RKO (cell line): ENCODE measurements at regions not wholly inside any gene's neighbourhood (a gene's known extent, or its start where the extent isn't known, plus 50 kb on each side); places are given as distances from the start of the nearest gene placed in this dataset.

Source experiments
- DNase-seq: peaks from one replicate; pipeline ENCODE4 v3.0.0-alpha.2; 2016; ENCODE audit warnings: low spot score

DNA sequence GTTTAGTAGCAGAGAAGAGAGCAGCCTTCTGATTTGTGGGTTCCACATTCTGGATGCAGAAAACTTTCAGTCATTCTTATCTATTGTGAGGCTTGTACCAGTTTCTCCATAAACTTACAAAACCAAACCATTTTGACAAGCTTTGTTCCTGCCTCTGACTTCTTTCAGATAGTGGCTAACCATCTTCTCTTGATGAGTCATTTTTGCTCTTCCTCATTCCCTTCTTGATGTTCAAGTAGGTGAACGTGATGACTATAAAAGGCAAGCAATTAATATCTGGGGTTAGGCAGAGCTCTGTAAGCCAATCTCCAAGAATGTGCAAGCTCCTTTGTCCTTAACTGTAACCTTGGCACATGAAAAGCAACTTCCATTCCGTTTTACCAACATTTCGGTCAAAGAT, 2083.1 kb upstream of the PIK3C3 start:
- no peak for DNase-seq

DNA sequence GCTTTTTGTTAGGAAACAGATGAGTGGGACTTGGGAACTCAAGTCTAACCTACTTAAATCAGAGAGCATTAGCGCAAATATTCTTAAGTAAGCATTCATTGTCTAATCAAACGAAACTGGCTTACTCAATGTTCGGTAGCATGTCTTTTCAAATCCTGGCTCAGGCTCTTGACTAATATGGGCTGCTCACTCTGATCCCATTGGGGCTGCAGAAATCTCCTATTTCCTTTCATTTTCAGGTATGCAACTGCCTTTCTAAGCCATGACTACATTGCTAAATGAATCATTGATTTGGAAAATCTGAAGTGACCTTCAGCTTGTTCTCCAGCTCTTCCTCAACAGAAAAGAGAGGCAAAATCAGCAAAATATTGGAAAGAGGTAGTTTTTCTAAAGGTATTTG, 2084.4 kb upstream of the PIK3C3 start:
- no peak for DNase-seq

DNA sequence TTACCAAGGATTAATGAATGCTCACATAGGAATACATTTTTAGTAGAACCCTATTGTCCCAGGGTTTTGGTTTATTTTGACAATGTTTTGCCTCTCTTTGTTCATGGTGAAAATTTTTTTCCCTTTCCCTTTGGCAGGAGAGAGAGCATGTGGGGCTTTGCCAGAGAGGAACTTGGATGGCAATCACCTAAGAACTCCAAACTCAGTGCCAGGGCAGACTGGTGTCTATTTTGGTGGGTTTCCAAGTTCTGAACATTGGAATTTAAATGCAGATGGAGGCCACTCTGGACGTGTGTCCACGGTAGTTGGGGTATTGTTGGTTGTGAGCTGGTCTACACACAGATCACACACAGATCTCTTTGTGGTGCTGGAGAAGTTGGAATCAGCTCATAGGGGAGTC, 2091.1 kb upstream of the PIK3C3 start:
- DNase-seq = no peak

DNA sequence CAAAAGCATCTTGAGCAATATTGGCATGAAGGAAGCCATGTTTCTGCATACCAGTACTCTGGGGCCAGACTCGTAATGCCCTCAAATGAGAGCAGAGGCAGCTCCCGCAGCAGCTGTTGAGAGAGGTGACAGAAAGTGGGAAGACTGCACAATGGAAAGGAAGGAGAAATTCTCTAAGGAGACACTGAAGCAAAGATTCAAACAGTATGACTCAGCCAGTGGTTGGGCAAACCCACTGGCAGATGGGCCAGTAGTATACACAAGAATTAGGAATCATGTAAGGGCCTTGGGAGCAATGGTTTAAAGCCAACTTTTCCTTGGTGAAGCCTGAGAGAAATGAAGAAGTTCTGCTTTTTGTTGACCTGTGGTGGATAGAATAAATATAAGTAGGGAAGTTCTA, 2092.7 kb upstream of the PIK3C3 start:
- DNase-seq = no peak

DNA sequence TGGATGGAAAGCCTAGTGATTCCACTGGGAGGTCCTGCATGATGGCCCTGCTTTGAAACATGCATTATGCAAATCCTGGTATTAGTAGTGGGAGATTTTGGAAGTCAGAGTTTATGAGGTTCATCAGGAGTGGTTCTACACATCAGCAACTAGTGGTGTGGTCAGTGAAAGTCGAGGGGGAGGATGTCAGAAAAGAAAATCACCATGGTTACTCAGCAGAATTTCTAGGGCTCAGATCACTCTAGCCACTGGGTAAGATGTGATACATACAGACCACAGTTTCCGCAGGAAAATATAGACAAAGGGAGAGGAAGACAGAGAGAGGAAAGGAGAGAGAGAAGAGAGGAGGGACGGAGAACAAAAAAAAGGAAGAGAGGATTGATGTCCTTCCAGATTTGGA, 2100.7 kb upstream of the PIK3C3 start:
- DNase-seq = no peak

DNA sequence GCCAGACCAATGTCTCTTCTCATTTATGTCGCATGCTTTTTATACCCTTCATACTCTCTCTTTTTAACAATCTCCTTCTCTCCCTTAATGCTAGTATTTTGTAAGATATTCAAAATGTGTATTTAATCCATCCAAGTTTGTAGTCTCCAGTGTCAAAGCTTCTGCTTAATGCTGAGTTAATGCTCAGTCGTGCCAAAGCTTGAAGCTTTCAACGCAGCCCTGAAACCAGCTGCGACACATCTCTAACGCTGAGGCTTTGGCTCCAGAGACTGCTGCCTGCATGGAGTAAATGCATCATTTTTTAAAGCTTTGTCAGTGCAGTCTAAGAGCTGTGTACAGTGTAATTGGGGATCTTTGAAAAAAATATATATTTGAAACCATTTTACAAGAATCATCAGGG, 2108.8 kb upstream of the PIK3C3 start:
- no peak for DNase-seq

DNA sequence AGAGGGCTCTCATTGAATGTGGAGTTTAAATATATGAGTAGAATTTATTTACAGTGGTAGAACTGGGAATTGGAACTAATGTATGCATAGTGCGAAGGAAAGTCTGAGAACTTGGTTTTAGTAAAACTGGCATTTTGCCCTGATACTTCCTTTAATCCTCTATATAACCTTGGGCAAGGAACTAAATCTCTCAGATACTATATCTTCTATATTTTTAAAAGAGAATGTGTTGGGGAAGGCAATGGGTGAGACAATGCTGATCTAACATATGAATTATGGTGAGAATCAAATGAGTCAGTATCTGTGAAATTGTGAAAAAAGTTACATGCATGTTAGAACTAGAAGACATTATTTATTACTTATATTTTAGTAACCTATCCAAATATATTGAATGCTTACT, 2109.4 kb upstream of the PIK3C3 start:
- DNase-seq = no peak

DNA sequence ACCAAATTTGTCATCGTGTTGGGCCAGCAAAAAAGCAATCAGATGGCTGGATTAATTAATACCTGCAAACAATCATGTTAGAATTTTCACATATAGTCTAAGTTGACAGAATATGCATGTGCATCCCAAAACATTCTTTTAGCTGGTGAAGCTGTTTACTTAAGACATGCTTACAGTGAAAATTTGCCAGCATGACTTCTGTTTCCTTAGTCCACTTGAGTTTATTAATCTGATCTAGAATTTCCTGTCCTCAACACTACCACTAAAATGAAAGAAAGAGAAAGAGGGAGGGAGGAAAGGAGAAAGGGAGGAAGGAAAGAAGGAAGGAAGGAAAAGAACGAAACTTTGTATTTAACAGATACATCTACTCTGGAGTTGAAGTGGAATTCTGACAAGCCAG, 2109.9 kb upstream of the PIK3C3 start:
- no peak for DNase-seq

DNA sequence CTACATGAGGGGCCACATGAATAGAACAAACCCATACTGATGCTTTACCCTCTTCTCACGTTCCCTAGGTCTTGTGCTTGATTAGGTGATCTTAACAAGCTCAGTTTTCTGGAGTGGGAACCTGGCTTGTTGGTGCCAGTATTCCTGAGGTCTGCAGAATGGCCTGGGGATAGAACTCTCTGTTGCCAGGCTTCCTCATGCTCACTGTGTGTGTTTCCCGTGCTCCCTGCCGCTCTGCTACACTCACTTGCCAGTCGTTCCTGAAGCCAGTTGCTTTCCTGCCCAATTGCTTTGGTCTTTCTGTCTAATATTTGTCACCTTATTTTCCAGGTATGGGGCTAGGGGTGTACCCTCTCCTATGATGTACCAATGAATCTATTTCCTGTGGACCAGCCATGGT, 2111.5 kb upstream of the PIK3C3 start:
- no peak for DNase-seq

DNA sequence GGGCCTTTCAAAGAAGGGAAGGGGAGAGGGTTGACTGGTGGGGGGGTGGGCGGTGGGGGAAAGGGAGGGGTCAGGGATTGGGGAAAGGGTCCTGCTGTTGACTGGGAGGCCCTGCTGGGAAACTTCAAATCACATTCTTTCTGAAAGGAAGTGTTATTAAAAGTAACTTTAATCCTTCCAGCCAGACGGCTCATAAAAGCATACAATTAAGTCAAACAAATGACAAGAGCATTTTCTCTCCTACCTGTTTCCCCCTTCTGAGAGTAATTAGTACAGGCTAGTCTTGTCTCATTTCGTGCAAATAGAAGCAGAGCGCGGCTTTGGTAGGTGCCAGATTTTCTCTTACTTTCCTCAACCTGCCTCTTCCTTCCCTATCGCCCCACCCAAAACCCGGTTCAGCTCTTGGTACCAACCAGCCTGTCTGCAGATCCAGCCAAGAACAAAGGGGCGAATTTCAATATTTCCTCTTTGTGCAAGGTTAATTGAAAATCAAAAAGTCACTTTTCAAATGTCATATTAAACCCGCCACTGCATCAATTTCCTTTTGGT, 2112.6 kb upstream of the PIK3C3 start:
- no peak for DNase-seq

DNA sequence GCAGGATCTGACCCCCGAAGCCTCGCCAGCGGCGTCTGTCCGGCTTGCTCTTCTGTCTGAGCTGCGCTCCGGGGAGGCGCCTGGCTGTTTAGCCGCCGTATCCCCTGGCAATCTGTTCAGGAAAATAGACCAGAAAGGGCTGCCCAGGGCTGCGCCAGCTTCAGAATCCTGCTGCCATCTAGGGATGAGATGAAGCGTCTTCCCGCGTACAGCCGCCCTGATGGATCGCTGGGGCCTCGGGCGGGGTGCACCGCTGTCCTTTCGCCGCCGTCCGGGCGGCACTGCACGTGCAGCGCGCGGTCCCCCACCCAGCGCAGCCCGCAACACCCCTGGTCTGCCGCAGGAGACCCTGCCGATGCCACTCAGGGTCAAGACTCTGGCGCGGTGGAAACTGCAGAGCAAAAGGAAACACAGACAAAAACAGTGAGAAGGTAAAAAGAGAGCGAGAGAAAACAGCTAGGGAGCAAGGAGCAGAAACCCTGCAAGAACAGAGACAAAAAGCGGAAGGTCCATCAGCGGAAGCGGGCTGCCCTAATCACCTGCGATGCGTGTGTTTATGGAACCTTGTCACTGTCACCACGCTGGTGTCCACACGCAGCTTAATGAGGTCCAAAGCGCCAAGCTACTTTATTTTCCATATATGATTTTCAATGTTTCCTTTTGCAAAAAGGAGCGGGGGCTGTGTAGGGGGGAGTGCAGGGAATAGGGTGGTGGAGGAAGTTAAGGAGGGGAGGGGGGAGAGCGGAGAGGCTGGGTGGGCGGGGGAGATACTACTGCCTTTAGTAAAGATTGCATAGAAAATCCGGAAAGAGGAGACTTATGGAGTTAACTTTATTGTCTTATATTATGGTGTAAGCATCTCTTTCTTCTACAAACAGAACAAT, 2113.3 kb upstream of the PIK3C3 start:
- DNase-seq = no peak

DNA sequence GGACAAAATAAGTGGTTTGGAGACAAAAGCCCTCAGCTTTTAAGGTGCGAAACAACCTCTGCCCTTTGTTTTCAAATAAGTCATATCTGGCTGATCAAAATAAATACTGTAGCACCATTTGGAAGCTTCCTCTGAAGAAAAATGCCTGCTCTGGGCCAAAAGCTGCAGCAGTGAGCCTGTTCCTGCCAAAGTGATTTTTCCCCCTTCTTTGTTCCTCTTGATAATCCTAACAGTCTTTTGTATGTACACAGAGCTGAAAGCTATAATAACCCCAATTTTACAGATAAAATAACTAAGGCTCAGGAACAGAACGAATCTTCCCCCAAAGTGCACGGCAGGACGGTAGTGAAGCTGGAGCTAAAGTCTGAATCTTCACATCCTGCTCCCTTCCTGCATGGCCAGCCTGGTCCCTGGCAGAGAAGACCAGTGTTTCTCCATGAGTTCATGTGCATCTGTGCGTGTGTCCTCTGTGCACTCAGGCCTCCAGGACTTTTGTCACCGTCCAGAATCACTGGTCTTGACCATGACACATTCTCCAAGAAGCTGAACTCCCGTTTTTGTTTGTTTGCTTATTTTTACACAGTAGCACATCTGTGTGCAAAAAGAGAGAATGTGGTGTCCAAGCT, 2114.1 kb upstream of the PIK3C3 start:
- no peak for DNase-seq

DNA sequence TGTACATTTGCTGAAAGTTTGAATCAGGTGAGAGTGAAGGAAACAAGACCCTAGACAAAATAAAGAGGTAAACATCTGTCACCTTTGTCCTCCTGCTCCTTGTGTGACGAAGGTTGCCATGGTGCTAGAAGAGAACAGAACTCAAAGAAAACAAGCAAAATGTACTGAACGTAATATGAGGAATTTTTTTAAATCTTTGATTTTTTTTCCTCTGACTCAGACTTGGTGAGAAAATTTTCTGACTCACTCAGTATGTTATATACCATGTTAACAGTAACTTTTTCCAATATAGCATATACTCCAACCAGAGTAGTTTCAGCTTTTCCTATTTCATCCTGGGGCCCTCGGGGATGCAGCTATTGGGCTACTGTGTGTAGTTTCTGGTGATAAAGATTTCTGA, 2114.6 kb upstream of the PIK3C3 start:
- DNase-seq = peak; percentile 10

DNA sequence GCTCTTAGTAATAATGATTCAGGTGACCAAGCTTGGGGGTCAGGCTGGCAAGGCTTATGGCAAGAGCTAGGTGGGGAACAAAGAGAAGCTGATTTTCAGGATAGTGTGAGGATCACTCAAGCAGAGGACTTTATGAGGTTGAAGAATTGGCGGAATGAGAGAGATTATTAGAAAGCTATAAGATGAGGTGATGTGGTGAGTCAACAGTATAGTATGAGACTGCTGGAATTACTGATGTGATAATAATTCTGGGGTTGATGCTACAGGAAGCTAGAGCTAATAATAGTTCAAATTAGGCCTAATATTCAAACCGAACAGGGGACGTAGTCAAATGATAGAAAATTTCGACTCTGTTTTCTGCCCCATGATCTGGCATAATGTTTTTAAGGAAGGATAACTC, 2115.3 kb upstream of the PIK3C3 start:
- no peak for DNase-seq

DNA sequence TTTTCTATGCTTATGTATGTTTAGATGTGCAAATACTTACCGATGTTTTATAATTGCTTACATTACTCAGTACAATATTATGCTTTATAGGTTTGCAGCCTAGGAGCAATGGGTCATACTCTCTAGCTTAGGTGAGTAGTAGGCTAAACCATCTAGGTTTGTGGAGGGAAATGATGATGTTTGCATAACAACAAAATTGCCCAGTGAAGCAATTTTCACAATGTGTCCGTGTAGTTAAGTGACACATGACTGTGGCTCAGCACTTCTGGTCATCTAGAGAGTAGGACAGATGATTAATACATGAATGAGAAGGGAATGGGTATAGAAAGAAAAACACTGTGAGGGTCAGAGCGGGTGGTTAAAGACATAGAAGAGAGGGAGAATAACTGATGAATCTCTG, 2116.2 kb upstream of the PIK3C3 start:
- DNase-seq = peak; percentile 8

DNA sequence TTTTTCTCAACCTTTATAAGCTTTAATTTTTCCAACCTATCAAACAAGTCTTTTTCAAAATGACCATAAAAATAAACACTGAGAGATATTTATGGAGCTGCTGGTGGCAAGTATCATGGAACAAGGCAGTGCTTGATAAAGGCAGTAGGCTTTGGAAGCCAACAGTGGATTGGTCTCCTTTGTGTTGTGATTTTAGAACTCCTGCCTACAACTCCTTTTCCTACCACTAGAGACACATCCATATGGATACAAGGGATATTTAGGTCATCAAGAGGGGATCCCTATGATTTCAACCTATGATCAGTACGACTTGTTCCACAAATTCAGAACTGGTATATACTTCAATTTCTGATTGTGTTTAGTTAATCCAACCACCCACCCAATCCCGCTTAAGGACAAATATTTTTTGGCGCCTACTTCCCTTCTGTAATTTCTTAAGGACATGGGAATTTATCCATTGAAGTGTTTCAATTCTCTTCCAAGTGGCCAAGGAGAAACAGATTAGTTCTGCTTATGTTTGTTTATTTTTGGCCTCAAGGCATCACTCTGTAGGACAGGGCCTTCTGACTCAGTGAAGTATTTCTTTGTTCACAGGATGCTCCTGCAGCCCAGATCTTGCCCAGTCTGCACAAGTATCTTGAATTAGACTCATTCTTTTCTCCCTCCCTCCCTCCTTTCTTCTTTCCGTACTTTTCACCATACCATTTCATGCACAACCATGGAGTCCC, 2119.6 kb upstream of the PIK3C3 start:
- DNase-seq = peak; percentile 14

DNA sequence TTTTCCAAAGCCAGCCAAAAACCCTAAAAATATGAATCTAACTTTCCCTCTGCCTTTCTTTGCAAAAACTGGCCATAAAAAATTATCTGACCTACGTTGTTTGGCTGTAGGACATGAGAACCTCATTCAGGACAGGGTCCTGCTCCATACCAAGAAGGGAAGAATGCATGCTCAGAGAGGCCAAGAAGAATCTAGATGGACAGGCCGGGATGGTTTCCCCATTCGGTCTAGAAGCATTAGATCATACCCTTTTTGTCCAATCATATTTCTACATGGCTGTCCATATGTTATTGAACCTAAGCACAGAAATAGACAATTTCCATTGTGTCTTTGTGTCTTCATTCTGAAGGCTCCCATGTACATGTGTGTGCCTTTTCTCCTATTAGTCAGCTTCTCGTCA, 2120.4 kb upstream of the PIK3C3 start:
- DNase-seq = no peak

DNA sequence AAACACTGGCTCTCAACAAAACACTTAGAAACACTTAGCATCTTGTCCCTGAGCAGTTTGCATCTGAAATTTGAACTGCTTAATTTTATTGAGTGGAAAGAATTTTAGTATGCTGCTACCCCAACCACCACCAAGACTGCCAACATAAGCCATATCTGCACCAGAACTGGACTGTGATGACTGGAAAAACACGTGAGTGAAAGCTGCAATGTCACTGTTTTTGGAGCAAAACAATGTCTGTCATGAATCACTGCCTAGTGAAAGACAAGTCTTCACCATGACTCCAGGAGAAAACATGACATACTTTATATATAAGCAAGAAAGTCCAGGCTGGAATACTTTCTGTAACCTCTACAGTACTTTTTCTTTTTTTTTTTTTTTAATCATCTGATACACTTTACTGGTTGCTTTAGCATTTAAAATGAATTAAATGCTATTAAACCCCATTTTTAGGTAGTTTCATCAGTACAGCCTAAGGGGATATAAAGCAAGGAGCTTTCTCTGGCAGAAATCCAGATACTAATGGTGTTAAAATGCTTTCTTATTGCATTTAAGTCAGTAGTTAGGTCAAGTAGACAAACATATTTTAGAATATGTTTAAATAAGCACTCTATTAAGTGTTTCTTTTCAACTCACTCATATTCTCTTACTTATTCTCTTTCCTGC, 2129.4 kb upstream of the PIK3C3 start:
- peak; percentile 18 for DNase-seq

DNA sequence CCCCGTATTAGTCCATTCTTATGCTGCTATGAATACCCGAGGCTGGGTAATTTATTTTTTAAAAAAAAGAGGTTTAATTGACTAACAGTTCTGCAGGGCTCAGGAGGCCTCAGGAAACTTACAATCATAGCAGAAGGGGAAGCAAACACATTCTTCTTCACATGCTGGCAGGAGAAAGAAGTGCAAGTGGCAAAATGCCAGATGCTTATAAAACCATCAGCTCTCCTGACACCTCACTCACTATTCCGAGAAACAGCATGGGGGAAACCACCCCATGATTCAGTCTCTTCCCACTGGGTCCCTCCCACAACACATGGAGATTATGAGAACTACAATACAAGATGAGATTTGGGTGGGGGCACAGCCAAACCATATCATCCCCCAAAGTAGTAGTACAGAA, 2148.5 kb upstream of the PIK3C3 start:
- DNase-seq = peak; percentile 77

DNA sequence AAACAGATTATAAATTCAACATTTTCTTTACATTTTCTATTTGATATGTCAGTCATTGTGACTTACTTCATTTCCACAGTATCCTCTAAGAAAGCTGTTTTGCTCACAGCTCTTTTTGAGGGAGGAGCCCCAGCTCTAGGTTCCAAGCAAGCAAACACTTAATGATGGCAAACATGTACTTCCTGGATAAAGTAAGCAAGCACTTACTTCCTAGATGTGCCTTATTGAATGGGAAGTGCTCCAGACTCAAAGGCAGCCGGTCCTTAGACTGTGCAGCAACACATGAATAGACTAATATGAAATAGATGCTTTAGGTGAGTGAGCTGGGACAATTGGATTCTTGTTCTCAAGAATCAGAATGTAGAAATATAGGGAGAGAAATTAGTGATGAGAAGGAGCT, 2149.8 kb upstream of the PIK3C3 start:
- no peak for DNase-seq

DNA sequence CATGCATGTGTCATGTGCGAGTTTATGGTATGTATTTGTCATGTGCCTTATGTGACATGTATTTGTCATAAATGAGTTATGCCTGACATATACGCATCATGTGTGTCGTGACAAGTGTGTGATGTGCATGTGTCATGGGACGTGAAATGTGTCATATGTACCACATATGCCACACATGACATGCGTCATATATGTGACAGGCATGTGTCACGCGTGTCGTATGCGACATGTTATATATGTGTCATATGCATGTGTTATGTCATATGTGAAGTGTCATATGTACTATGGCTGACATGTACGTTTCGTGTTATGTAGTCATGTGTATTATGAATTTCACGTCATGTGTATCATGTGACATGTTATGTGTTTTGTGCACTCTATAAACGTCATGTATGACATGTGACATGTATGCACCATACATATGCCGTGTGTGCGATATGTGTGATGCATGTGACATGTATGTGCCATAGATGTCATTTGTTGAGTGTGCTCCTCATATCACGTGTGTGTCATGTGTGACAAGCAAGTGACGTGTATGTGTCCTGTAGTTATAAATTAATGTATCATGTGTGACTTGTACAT, 2152.3 kb upstream of the PIK3C3 start:
- peak; percentile 2 for DNase-seq

DNA sequence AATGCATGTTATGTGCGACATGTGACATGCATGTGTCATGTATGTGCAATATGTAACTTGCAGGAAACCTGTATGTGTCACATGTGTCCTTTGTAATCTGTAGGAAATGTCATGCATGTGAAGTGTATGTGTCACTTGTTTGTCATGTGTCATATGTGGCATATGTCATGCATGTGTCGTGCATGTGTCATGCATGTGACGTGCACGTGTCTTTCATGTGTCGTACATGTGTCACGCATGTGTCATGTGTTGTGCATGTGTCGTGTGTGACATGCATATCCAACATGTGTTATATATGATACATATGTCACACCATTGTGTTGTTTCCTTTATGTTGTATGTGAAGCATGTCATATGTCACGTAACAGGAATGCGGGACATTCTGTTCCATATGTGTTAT, 2153.2 kb upstream of the PIK3C3 start:
- peak; percentile 11 for DNase-seq
